Upper lobe of left lung (tissue), 4 donors: ENCODE measurements at regions not wholly inside any gene's neighbourhood (a gene's known extent, or its start where the extent isn't known, plus 50 kb on each side); places are given as distances from the start of the nearest gene placed in this dataset.

Source experiments
- EP300 ChIP-seq, 4 donors: sonication (generic); formaldehyde crosslinking; IDR thresholded peaks; one replicate each; pipeline ENCODE4 v1.5.1; 2017; ENCODE audit warnings: antibody characterized with exemption in 4 of 4, control low read depth in 2 of 4
- POLR2A ChIP-seq, 4 donors: fragments of 450-650 bp; IDR thresholded peaks; one replicate each; pipeline ENCODE4 v1.5.1; 2016 to 2017; ENCODE audit warnings: antibody characterized with exemption in 4 of 4, mild to moderate bottlenecking in 2 of 4
- POLR2AphosphoS5 ChIP-seq, 2 donors: sonication (generic); formaldehyde crosslinking; IDR thresholded peaks; one replicate each; pipeline ENCODE4 v1.5.1; 2017; ENCODE audit warnings: antibody characterized with exemption in 2 of 2
- TF ChIP-seq, protein P1 (sequence below), 6 experiments: fragments of 450-650 bp in 4 of 6; fragments of 200-600 bp in 2 of 6; sonication (generic) in 2 of 6; IDR thresholded peaks; one replicate each; pipeline ENCODE4 v1.5.1; 2016 to 2019; ENCODE audit warnings: antibody characterized with exemption in 6 of 6

- TF ChIP-seq POLR2A (IDR thresholded peaks at IDR 0.05) (no peak), EP300 (IDR thresholded peaks at IDR 0.05) (no peak), POLR2AphosphoS5 (IDR thresholded peaks at IDR 0.05) (no peak)
- TF ChIP-seq, protein P1, sequence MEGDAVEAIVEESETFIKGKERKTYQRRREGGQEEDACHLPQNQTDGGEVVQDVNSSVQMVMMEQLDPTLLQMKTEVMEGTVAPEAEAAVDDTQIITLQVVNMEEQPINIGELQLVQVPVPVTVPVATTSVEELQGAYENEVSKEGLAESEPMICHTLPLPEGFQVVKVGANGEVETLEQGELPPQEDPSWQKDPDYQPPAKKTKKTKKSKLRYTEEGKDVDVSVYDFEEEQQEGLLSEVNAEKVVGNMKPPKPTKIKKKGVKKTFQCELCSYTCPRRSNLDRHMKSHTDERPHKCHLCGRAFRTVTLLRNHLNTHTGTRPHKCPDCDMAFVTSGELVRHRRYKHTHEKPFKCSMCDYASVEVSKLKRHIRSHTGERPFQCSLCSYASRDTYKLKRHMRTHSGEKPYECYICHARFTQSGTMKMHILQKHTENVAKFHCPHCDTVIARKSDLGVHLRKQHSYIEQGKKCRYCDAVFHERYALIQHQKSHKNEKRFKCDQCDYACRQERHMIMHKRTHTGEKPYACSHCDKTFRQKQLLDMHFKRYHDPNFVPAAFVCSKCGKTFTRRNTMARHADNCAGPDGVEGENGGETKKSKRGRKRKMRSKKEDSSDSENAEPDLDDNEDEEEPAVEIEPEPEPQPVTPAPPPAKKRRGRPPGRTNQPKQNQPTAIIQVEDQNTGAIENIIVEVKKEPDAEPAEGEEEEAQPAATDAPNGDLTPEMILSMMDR (IDR thresholded peaks at IDR 0.05) = no peak
These were observed 669.1 kb downstream of the ADCYAP1 start for GRCh38 chr18:1573732-1574131.
